Lung (tissue), 11 donors: ENCODE measurements at regions not wholly inside any gene's neighbourhood (a gene's known extent, or its start where the extent isn't known, plus 50 kb on each side); places are given as distances from the start of the nearest gene placed in this dataset.

Experiments used
- ATAC-seq: fragments of 200-7000 bp; cut with Tn5 transposase; one replicate; pipeline ENCODE4 v1.9.1; 2020; ENCODE audit warnings: moderate number of reproducible peaks; ENCODE audit not compliant: insufficient read depth, low FRiP score
- DNase-seq, 3 donors: peaks; one replicate each; pipeline ENCODE4 v3.0.0-alpha.2; 2013 to 2017
- H3K27ac ChIP-seq, 2 donors: one replicate each; pipeline ENCODE4 v1.5.1; 2013; ENCODE audit warnings: mild to moderate bottlenecking in 2 of 2, moderate library complexity in 2 of 2, control low read depth in 1 of 2, inconsistent platforms in 1 of 2, low read depth in 1 of 2, low read length in 1 of 2
- H3K27me3 ChIP-seq, 3 donors: one replicate each; pipeline ENCODE4 v1.5.1; 2013; ENCODE audit warnings: low read length in 2 of 3; ENCODE audit not compliant: control insufficient read depth in 3 of 3, insufficient read depth in 3 of 3
- H3K36me3 ChIP-seq, 4 donors: one replicate each; pipeline ENCODE4 v1.5.1; 2013; ENCODE audit warnings: low read length in 4 of 4, mild to moderate bottlenecking in 1 of 4, moderate library complexity in 1 of 4; ENCODE audit not compliant: control insufficient read depth in 4 of 4, insufficient read depth in 4 of 4
- H3K4me1 ChIP-seq, 5 donors: one replicate each; pipeline ENCODE4 v1.5.1; 2013; ENCODE audit warnings: low read length in 5 of 5, mild to moderate bottlenecking in 2 of 5, moderate library complexity in 1 of 5; ENCODE audit not compliant: control insufficient read depth in 5 of 5, insufficient read depth in 5 of 5
- H3K4me3 ChIP-seq: one replicate; pipeline ENCODE4 v1.5.1; 2013; ENCODE audit warnings: mild to moderate bottlenecking, control low read depth, moderate library complexity
- H3K9ac ChIP-seq, 2 donors: one replicate each; pipeline ENCODE4 v1.5.1; 2013; ENCODE audit warnings: low read length in 2 of 2, control low read depth in 1 of 2; ENCODE audit not compliant: insufficient read depth in 1 of 2
- H3K9me3 ChIP-seq, 4 donors: one replicate each; pipeline ENCODE4 v1.5.1; 2013; ENCODE audit warnings: low read length in 3 of 4, mild to moderate bottlenecking in 1 of 4, moderate library complexity in 1 of 4; ENCODE audit not compliant: control insufficient read depth in 4 of 4, insufficient read depth in 3 of 4
- WGBS, 2 donors: extraction: QIAGEN DNeasy Blood & Tissue Kit; methylation state at CpG; one replicate each; pipeline ENCODE4 v1.1.7; 2013; 5-methylcytosine and 5-hydroxymethylcytosine counted together
- TF ChIP-seq, protein P1 (sequence below): IDR thresholded peaks from 2 replicates; pipeline ENCODE4 v1.5.1; 2012; ENCODE audit warnings: mild to moderate bottlenecking; ENCODE audit errors: control extremely low read depth, extremely low read depth
- donor health status: control.
- donor health status: control.
- donor health status: Bipolar disorder and iron deficiency.
- donor health status: healthy.
- donor health status: DM: yes; HTN: yes; CAD: no.

- Histone ChIP-seq H3K4me3 (no peak overlapping the region), H3K9me3 (peaks cover 0 to 7% (median 0%) of the 10 kb centered on the region in 4 donors), H3K4me1 (peaks cover 0 to 2% (median 0%) of the 10 kb centered on the region in 5 donors), H3K9ac (no peak overlapping the region), H3K36me3 (no peaks in the 10 kb centered on the region), H3K27ac (no peak overlapping the region), H3K27me3 (no peaks in the 10 kb centered on the region)
- 89 to 99% methylated on average over 4 of the region's 4 CpGs for WGBS, 2 donors
- ATAC-seq (no peak), DNase-seq (no peak)
- TF ChIP-seq, protein P1, sequence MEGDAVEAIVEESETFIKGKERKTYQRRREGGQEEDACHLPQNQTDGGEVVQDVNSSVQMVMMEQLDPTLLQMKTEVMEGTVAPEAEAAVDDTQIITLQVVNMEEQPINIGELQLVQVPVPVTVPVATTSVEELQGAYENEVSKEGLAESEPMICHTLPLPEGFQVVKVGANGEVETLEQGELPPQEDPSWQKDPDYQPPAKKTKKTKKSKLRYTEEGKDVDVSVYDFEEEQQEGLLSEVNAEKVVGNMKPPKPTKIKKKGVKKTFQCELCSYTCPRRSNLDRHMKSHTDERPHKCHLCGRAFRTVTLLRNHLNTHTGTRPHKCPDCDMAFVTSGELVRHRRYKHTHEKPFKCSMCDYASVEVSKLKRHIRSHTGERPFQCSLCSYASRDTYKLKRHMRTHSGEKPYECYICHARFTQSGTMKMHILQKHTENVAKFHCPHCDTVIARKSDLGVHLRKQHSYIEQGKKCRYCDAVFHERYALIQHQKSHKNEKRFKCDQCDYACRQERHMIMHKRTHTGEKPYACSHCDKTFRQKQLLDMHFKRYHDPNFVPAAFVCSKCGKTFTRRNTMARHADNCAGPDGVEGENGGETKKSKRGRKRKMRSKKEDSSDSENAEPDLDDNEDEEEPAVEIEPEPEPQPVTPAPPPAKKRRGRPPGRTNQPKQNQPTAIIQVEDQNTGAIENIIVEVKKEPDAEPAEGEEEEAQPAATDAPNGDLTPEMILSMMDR = no peak
Measured at GRCh38 chr22:48227341-48228018, 1465.0 kb downstream of the TBC1D22A start.

DNA sequence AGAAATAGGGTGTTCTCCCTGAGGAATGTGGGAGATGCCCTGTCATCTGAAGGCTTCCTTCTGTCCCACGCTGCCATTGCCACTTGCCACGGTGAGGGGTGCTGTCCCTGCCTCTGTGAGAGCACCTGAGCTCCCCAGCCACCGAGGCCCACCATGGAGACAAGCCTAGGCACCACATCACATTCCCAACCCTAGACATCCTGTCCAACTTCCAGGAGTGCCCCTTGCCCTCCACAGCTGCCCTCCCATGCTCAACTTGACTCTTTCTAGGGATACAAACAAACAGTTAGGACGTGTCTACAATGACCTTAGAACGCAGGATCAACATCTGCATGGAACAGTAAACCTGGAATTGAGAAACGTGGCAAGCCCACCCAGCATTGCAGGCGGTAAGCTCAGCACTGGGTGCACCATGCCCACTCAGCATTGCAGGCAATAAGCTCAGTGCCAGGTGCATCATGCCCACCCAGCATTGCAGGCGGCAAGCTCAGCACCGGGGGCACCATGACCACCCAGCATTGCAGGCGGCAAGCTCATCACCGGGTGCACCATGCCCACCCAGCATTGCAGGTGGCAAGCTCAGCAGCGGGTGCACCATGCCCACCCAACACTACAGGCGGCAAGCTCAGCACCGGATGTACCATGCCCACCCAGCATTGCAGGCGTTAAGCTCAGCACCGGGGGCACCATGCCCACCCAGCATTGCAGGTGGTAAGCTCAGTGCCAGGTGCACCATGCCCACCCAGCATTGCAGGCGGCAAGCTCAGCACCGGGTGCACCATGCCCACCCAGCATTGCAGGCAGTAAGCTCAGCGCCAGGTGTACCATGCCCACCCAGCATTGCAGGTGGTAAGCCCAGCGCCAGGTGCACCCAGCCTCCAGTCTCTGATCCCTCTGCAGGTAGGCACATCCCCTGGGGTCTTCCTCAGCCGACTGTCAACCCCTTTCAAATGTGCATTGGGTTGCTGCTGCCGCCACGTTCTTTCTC, 1463.9 kb downstream of the TBC1D22A start:
- peaks cover 0 to 2% (median 0%) of the 10 kb centered on the region in 5 donors for H3K4me1 ChIP-seq
- no peak overlapping the region for H3K27ac ChIP-seq
- no peak overlapping the region for H3K9ac ChIP-seq
- H3K4me3 ChIP-seq = no peak overlapping the region
- no peaks in the 10 kb centered on the region for H3K27me3 ChIP-seq
- TF ChIP-seq, protein P1 = no peak
- H3K36me3 ChIP-seq = no peaks in the 10 kb centered on the region
- no peak for ATAC-seq
- no peak for DNase-seq
- 87 to 88% methylated on average over 23 of the region's 23 CpGs for WGBS, 2 donors
- peaks cover 0 to 7% (median 0%) of the 10 kb centered on the region in 4 donors for H3K9me3 ChIP-seq

GRCh38 chr22:48224332-48224731, 1461.9 kb downstream of the TBC1D22A start:
- Histone ChIP-seq H3K36me3 (no peaks in the 10 kb centered on the region), H3K4me3 (no peak overlapping the region), H3K9me3 (peaks cover 0 to 7% (median 1%) of the 10 kb centered on the region in 4 donors), H3K27me3 (no peaks in the 10 kb centered on the region), H3K9ac (no peak overlapping the region), H3K27ac (no peak overlapping the region), H3K4me1 (peaks cover 0 to 2% (median 0%) of the 10 kb centered on the region in 5 donors)
- 56 to 65% methylated on average over 5 of the region's 5 CpGs for WGBS, 2 donors
- ATAC-seq (no peak), DNase-seq (no peak)
- TF ChIP-seq, protein P1 = no peak
